DOHH2 (cell line): ENCODE measurements at regions not wholly inside any gene's neighbourhood (a gene's known extent, or its start where the extent isn't known, plus 50 kb on each side); places are given as distances from the start of the nearest gene placed in this dataset.

Experiments
- H3F3A ChIP-seq: fragments of 200-600 bp; sonication (generic), shearing (Covaris generic); 2 replicates; pipeline ENCODE4 v1.6.0; 2016; ENCODE audit warnings: antibody characterized with exemption, mild to moderate bottlenecking; ENCODE audit not compliant: control insufficient read depth, insufficient read depth
- H3K27ac ChIP-seq: fragments of 200-600 bp; sonication (generic); 2 replicates; pipeline ENCODE4 v1.5.1; 2014; ENCODE audit warnings: low read depth, mild to moderate bottlenecking, low read length, moderate library complexity
- H3K27me3 ChIP-seq: fragments of 200-600 bp; sonication (generic); 2 replicates; pipeline ENCODE4 v1.6.1; 2014; ENCODE audit warnings: mild to moderate bottlenecking, low read length, mixed read lengths; ENCODE audit not compliant: control insufficient read depth
- H3K36me3 ChIP-seq: fragments of 200-600 bp; sonication (generic); 2 replicates; pipeline ENCODE4 v1.6.1; 2014; ENCODE audit warnings: mild to moderate bottlenecking, low read length, moderate library complexity, mixed read lengths; ENCODE audit not compliant: control insufficient read depth
- H3K4me1 ChIP-seq: fragments of 200-600 bp; sonication (generic); 2 replicates; pipeline ENCODE4 v1.6.1; 2014; ENCODE audit warnings: mild to moderate bottlenecking, low read length, mixed read lengths; ENCODE audit not compliant: control insufficient read depth
- H3K4me2 ChIP-seq: fragments of 200-600 bp; sonication (generic); 2 replicates; pipeline ENCODE4 v1.6.0; 2014; ENCODE audit warnings: mild to moderate bottlenecking, low read length, moderate library complexity
- H3K4me3 ChIP-seq: fragments of 200-600 bp; sonication (generic); 2 replicates; pipeline ENCODE4 v1.5.1; 2014; ENCODE audit warnings: mild to moderate bottlenecking, low read length, mixed read lengths
- H3K79me2 ChIP-seq: fragments of 200-600 bp; sonication (generic); 2 replicates; pipeline ENCODE4 v1.6.1; 2014; ENCODE audit warnings: mild to moderate bottlenecking, low read length, mixed read lengths; ENCODE audit not compliant: control insufficient read depth
- H3K9me2 ChIP-seq: fragments of 200-600 bp; sonication (generic); replicated peaks from 2 replicates; pipeline ENCODE4 v1.6.1; 2014; ENCODE audit warnings: mild to moderate bottlenecking, low read length, mixed read lengths; ENCODE audit not compliant: control insufficient read depth
- H3K9me3 ChIP-seq: fragments of 200-600 bp; sonication (generic); 2 replicates; pipeline ENCODE4 v1.6.1; 2014; ENCODE audit warnings: antibody characterized with exemption, low read length, mixed read lengths; ENCODE audit not compliant: control insufficient read depth, insufficient read depth
- H4K20me1 ChIP-seq: fragments of 200-600 bp; sonication (generic); 2 replicates; pipeline ENCODE4 v1.6.0; 2014; ENCODE audit warnings: low read depth, mild to moderate bottlenecking, antibody characterized with exemption, low read length, moderate library complexity; ENCODE audit not compliant: control insufficient read depth, insufficient read depth
- EZH2phosphoT487 ChIP-seq: fragments of 200-600 bp; sonication (generic); IDR thresholded peaks from 2 replicates; pipeline ENCODE4 v1.6.1; 2017; ENCODE audit warnings: borderline replicate concordance, mild to moderate bottlenecking, antibody characterized with exemption, low read length, moderate library complexity, mixed read lengths
- TF ChIP-seq, protein P1 (sequence below): fragments of 200-600 bp; sonication (generic); IDR thresholded peaks from one replicate; pipeline ENCODE4 v1.5.1; 2014; ENCODE audit warnings: antibody characterized with exemption, mild to moderate bottlenecking, low read depth, low read length; ENCODE audit not compliant: poor library complexity, severe bottlenecking

GRCh38 chr9:7369384-7369821 is 430.2 kb downstream of the DMAC1 start:
- Histone ChIP-seq H3K4me1 (no peaks in the 10 kb centered on the region), H3K9me3 (no peaks in the 10 kb centered on the region), H3K9me2 (no peaks in the 10 kb centered on the region), H4K20me1 (no peaks in the 10 kb centered on the region), H3F3A (no peaks in the 10 kb centered on the region), H3K36me3 (no peaks in the 10 kb centered on the region), H3K4me3 (no peak overlapping the region), H3K27me3 (no peaks in the 10 kb centered on the region), H3K4me2 (no peak overlapping the region), H3K79me2 (no peaks in the 10 kb centered on the region), H3K27ac (no peak overlapping the region)
- TF ChIP-seq EZH2phosphoT487 = no peak
- TF ChIP-seq, protein P1, sequence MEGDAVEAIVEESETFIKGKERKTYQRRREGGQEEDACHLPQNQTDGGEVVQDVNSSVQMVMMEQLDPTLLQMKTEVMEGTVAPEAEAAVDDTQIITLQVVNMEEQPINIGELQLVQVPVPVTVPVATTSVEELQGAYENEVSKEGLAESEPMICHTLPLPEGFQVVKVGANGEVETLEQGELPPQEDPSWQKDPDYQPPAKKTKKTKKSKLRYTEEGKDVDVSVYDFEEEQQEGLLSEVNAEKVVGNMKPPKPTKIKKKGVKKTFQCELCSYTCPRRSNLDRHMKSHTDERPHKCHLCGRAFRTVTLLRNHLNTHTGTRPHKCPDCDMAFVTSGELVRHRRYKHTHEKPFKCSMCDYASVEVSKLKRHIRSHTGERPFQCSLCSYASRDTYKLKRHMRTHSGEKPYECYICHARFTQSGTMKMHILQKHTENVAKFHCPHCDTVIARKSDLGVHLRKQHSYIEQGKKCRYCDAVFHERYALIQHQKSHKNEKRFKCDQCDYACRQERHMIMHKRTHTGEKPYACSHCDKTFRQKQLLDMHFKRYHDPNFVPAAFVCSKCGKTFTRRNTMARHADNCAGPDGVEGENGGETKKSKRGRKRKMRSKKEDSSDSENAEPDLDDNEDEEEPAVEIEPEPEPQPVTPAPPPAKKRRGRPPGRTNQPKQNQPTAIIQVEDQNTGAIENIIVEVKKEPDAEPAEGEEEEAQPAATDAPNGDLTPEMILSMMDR = no peak

GRCh38 chr9:7368410-7369292 is 430.9 kb downstream of the DMAC1 start:
- no peaks in the 10 kb centered on the region for H3K9me2 ChIP-seq
- H3K4me3 ChIP-seq = no peak overlapping the region
- no peaks in the 10 kb centered on the region for H3K36me3 ChIP-seq
- H3F3A ChIP-seq = no peaks in the 10 kb centered on the region
- no peak overlapping the region for H3K27ac ChIP-seq
- H3K79me2 ChIP-seq = no peaks in the 10 kb centered on the region
- H3K4me1 ChIP-seq = no peaks in the 10 kb centered on the region
- no peaks in the 10 kb centered on the region for H3K27me3 ChIP-seq
- H4K20me1 ChIP-seq = no peaks in the 10 kb centered on the region
- H3K4me2 ChIP-seq = no peak overlapping the region
- TF ChIP-seq, protein P1 = no peak
- no peak for TF ChIP-seq EZH2phosphoT487
- H3K9me3 ChIP-seq = no peaks in the 10 kb centered on the region

DNA sequence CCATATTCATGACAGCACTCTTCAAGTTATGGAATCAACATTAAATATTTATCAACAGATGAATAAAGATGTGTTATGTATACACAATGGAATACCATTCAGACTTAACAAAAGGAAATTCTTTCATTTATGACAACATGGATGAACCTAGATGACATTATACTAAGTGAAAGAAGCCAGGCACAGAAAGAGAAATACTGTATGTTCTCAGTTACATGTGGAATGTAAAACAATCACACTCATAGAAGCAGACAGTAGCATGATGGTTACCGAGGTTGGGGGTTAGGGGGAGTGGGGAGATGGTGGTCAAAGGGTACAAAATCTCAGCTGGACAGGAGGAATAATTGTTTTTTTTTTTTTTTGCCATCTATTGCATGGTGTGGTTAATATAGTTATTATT is 431.9 kb downstream of the DMAC1 start:
- H3K27me3 ChIP-seq = no peaks in the 10 kb centered on the region
- no peaks in the 10 kb centered on the region for H3K9me3 ChIP-seq
- H3K27ac ChIP-seq = no peak overlapping the region
- no peaks in the 10 kb centered on the region for H3K79me2 ChIP-seq
- H4K20me1 ChIP-seq = no peaks in the 10 kb centered on the region
- H3K4me3 ChIP-seq = no peak overlapping the region
- no peaks in the 10 kb centered on the region for H3K4me1 ChIP-seq
- H3K36me3 ChIP-seq = no peaks in the 10 kb centered on the region
- no peaks in the 10 kb centered on the region for H3F3A ChIP-seq
- no peaks in the 10 kb centered on the region for H3K9me2 ChIP-seq
- no peak for TF ChIP-seq EZH2phosphoT487
- no peak overlapping the region for H3K4me2 ChIP-seq

DNA sequence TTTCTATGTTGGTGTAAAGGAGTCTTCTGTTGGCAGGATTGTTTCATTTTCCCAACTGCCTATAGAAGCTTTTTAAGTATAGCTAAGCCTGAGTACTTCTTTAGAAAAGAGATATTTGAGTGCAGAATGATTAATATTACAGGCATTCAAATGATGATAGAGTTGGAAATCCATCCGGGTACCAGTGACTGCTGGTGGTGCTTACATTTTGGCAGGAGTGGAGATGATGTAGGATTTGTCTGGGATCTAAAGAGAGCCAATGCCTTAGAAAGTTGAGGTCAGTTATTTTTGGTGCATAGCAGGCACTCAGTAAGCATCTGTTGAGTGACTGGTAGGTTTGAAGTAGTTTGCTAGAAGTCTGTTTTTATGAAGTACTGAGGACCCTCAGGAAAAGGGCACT is 433.5 kb downstream of the DMAC1 start:
- H3K4me1 ChIP-seq = no peaks in the 10 kb centered on the region
- no peaks in the 10 kb centered on the region for H3K9me3 ChIP-seq
- no peaks in the 10 kb centered on the region for H3K79me2 ChIP-seq
- H3K27me3 ChIP-seq = no peaks in the 10 kb centered on the region
- TF ChIP-seq EZH2phosphoT487 = no peak
- TF ChIP-seq, protein P1 = no peak
- no peaks in the 10 kb centered on the region for H3K36me3 ChIP-seq
- no peaks in the 10 kb centered on the region for H3F3A ChIP-seq
- no peak overlapping the region for H3K4me2 ChIP-seq
- no peak overlapping the region for H3K27ac ChIP-seq
- H3K9me2 ChIP-seq = no peaks in the 10 kb centered on the region
- no peaks in the 10 kb centered on the region for H4K20me1 ChIP-seq
- H3K4me3 ChIP-seq = no peak overlapping the region
